A673 (cell line): ENCODE measurements at regions not wholly inside any gene's neighbourhood (a gene's known extent, or its start where the extent isn't known, plus 50 kb on each side); places are given as distances from the start of the nearest gene placed in this dataset.

ENCODE experiments used
- BruUV-seq: library from RNA; stranded (reverse); fragments of 400-500 nt; replicated peaks from 2 replicates; lab custom pipeline; 2021; lab: Mats Ljungman, UMichigan
- CTCF ChIA-PET: fragments of 300-600 bp; sonication (Branson Sonifier 250); formaldehyde crosslinking; loops from one replicate; lab custom pipeline; 2022; ENCODE audit warnings: antibody characterized with exemption; lab: Charles Lee
- POLR2A ChIA-PET: fragments of 300-600 bp; sonication (Branson Sonifier 250); formaldehyde crosslinking; loops from one replicate; lab custom pipeline; 2022; ENCODE audit warnings: antibody characterized with exemption; ENCODE audit not compliant: low non-redundant PET; lab: Charles Lee
- DNase-seq: peaks from one replicate; pipeline ENCODE4 v3.0.0-alpha.2; 2015; ENCODE audit warnings: low spot score
- H3K27ac ChIP-seq: fragments of 200-600 bp; sonication (generic); 2 replicates; pipeline ENCODE4 v1.5.1; 2016; ENCODE audit warnings: mixed run types, low read depth, mild to moderate bottlenecking, mixed read lengths, antibody characterized with exemption, low read length; ENCODE audit not compliant: poor library complexity, severe bottlenecking
- H3K27me3 ChIP-seq: fragments of 200-600 bp; sonication (generic); replicated peaks from 2 replicates; pipeline ENCODE4 v1.6.1; 2017; ENCODE audit warnings: mixed run types, low read depth, mild to moderate bottlenecking, mixed read lengths, antibody characterized with exemption, low read length; ENCODE audit not compliant: insufficient read depth, poor library complexity
- H3K36me3 ChIP-seq: fragments of 200-600 bp; sonication (generic); 2 replicates; pipeline ENCODE4 v1.6.1; 2016; ENCODE audit warnings: mixed run types, mild to moderate bottlenecking, mixed read lengths, antibody characterized with exemption, low read length; ENCODE audit not compliant: insufficient read depth, poor library complexity, severe bottlenecking
- H3K4me1 ChIP-seq: fragments of 200-600 bp; sonication (generic); 2 replicates; pipeline ENCODE4 v1.6.1; 2017; ENCODE audit warnings: mixed run types, mild to moderate bottlenecking, mixed read lengths, antibody characterized with exemption, low read length; ENCODE audit not compliant: insufficient read depth, poor library complexity, severe bottlenecking
- H3K4me3 ChIP-seq: fragments of 200-600 bp; sonication (generic); 2 replicates; pipeline ENCODE4 v1.5.1; 2016; ENCODE audit warnings: low read depth, mixed run types, mild to moderate bottlenecking, mixed read lengths, low read length; ENCODE audit not compliant: poor library complexity, severe bottlenecking
- H3K9me3 ChIP-seq: fragments of 200-600 bp; sonication (generic); 2 replicates; pipeline ENCODE4 v1.6.1; 2016; ENCODE audit warnings: mixed run types, low read depth, mild to moderate bottlenecking, mixed read lengths, antibody characterized with exemption, low read length; ENCODE audit not compliant: poor library complexity, severe bottlenecking
- CTCF ChIP-seq: fragments of 300-800, 200-600 bp; sonication (generic); conservative IDR thresholded peaks from 2 replicates; pipeline ENCODE4 v1.5.1; 2017; ENCODE audit warnings: low read depth, mild to moderate bottlenecking, antibody characterized with exemption, low read length, moderate library complexity, mixed read lengths
- EZH2 ChIP-seq: fragments of 200-600 bp; sonication (generic); IDR thresholded peaks from 2 replicates; pipeline ENCODE4 v1.6.1; 2017; ENCODE audit warnings: borderline replicate concordance, low read depth, mild to moderate bottlenecking, mixed read lengths, antibody characterized with exemption, low read length; ENCODE audit not compliant: poor library complexity, severe bottlenecking
- intact Hi-C: fragments of 100-400 bp; cut with micrococcal nuclease; formaldehyde crosslinking; loops from one replicate; pipeline ENCODE4 v1.10.0; 2022; ENCODE audit not compliant: unreplicated experiment

- Histone ChIP-seq H3K4me3 (no peak overlapping the region), H3K9me3 (no peaks in the 10 kb centered on the region), H3K27me3 (no peaks in the 10 kb centered on the region), H3K27ac (no peak overlapping the region), H3K4me1 (no peaks in the 10 kb centered on the region), H3K36me3 (no peaks in the 10 kb centered on the region)
- ChIA-PET POLR2A (no interaction called here), CTCF (no interaction called here)
- DNase-seq: no peak
- no TSS peak for BruUV-seq
- intact Hi-C loops: no loop called here
- TF ChIP-seq EZH2 (no peak), CTCF (no peak)
These were observed 60.7 kb upstream of the ITGA1 start for GRCh38 chr5:52727020-52727419.

GRCh38 chr5:52727576-52727975 is 60.1 kb upstream of the ITGA1 start:
- ChIA-PET CTCF (no interaction called here), POLR2A (interaction anchor here (0.6 kb wide), 1 partner anchor 1787 kb away, joined by 4 read pairs; no protein-coding TSS in a partner anchor)
- H3K27me3 ChIP-seq: no peaks in the 10 kb centered on the region
- no peaks in the 10 kb centered on the region for H3K36me3 ChIP-seq
- no TSS peak for BruUV-seq
- TF ChIP-seq CTCF: no peak
- no peak for TF ChIP-seq EZH2
- no peak overlapping the region for H3K27ac ChIP-seq
- H3K4me1 ChIP-seq: no peaks in the 10 kb centered on the region
- no peak overlapping the region for H3K4me3 ChIP-seq
- DNase-seq: no peak
- intact Hi-C loops: no loop called here
- H3K9me3 ChIP-seq: no peaks in the 10 kb centered on the region

GRCh38 chr5:52728224-52728623 is 59.5 kb upstream of the ITGA1 start:
- DNase-seq: no peak
- H3K4me1 ChIP-seq: no peaks in the 10 kb centered on the region
- intact Hi-C loops: no loop called here
- H3K4me3 ChIP-seq: no peak overlapping the region
- BruUV-seq: no TSS peak
- no peak overlapping the region for H3K27ac ChIP-seq
- POLR2A ChIA-PET: interaction anchor here (0.6 kb wide), 1 partner anchor 1788 kb away, joined by 4 read pairs; no protein-coding TSS in a partner anchor
- no peaks in the 10 kb centered on the region for H3K36me3 ChIP-seq
- no peaks in the 10 kb centered on the region for H3K27me3 ChIP-seq
- CTCF ChIA-PET: no interaction called here
- H3K9me3 ChIP-seq: no peaks in the 10 kb centered on the region
- TF ChIP-seq EZH2 (no peak), CTCF (no peak)
